Kasumi-1 (cell line): ENCODE measurements at regions not wholly inside any gene's neighbourhood (a gene's known extent, or its start where the extent isn't known, plus 50 kb on each side); places are given as distances from the start of the nearest gene placed in this dataset.
"Not testable (repeated sequence)": the region's sequence is repeated elsewhere in the genome, so short reads cannot be mapped to it uniquely, and the experiment has no call there.

Source experiments
- DNase-seq, 2 experiments: peaks; one replicate each; lab custom pipeline; 2025; lab: John Stamatoyannopoulos, UW

DNA sequence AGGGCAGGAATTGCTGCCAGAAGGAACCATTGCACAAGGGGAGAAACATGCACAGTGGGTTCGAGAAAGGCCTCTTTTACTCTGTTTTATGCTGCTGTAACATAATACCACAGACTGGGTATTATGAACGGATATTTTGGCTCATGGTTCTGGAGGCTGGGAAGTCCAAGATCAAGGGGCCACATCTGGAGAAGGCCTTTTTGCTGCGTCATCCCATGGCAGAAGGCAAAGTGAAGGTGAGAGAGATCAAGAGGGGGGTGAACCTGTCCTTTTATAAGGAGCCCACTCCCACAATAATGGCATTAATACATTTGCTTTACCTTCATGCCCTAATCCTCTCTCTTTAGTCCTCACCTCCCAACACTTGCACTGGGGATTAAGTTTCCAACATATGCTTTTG, 136.9 kb upstream of the ALDH1B1 start:
- no peak for DNase-seq

DNA sequence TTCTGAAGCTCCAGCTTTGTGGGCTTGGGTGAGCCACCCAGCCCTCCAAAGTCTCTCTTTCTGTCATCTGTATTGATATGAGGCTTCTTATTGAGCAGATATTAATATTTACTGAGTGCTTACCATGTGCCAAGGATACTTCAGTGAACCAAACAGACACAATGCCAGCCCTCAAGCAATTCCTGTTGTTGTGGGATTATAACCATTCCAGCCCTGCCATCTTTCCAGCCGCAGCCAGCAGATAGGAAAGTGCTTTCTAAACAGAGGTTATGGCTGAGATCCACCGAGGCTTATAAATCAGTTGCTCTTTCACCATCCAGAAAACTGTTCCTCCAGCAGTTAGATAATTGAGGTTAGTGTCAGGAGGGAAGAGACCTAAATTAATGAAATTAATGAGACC, 137.7 kb upstream of the ALDH1B1 start:
- DNase-seq, result no peak

DNA sequence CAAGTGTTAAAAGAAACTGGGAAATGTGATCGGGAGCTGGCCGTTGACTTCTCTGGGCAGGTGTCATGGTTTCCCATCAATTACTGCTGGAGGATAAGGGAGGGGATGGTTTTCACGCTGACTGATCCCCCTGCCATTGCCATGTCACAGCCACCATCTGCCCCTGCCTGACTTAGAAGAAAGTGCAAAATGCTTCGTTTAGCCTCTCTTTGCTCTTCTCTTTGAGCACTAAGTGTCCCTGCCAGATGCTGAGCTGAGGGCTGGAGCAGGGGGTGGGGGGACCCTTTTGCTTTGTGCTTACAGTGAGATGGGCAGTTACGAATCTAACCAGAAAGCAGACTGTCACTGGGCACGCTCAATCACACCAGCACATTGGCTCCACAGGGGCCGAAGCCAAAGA, 138.4 kb upstream of the ALDH1B1 start:
- no peak for DNase-seq

DNA sequence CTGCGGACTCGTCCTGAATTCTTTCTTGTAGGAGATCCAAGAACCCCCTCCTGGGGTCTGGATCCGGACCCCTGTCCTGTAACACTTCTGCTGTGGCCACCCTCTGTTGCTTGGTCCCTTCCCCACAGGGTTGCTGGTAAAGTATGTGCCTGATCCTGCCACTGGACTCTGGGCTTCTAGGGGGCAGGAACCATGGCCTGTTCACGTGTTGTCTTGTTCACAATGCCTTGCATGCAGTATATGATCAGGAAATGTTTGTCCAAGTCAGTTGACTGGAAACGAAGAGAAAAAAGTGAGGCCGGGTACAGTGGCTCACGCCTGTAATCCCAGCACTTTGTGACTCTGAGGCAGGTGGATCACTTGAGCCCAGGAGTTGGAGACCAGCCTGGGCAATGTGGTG, 139.3 kb upstream of the ALDH1B1 start:
- DNase-seq, result no peak

DNA sequence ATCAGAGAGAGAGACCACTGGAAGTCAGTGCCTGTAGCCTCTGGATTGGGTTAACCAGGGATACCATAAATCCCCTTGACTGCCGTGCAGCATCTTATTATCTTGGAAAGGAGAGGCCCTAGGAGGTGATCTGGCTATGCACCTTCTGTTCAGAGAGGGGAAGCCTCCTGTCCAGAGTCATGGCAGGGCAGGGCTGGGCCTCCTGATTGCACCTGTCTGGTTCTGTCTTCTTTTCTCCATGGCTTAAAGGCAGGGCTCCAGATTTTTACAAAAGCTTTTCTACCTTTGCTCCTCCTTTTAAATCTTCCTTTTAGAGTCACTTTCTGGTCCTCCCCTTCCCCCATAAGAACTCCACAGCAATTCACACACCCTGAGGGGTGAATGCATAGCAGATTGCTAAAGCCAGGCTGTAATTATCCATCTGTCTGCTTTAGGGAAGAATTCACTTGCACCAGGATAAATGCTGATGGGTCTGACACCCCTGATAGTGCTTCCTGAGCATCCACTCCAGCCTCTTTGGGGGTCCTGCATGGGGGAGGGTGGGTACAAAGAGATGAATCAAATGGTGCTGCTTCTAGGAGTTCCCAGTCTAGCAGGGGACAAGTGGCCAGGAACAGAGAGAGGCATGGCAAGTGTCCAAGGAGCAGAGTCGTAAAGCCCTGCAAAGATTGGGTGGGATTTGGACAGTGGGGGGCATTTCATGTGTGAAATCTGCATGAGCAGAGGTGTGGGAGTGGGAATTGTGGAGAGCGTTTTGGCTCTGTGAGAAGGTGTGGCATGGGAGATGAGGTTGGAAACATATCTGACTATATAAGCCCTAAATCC, 141.3 kb upstream of the ALDH1B1 start:
- no peak for DNase-seq

DNA sequence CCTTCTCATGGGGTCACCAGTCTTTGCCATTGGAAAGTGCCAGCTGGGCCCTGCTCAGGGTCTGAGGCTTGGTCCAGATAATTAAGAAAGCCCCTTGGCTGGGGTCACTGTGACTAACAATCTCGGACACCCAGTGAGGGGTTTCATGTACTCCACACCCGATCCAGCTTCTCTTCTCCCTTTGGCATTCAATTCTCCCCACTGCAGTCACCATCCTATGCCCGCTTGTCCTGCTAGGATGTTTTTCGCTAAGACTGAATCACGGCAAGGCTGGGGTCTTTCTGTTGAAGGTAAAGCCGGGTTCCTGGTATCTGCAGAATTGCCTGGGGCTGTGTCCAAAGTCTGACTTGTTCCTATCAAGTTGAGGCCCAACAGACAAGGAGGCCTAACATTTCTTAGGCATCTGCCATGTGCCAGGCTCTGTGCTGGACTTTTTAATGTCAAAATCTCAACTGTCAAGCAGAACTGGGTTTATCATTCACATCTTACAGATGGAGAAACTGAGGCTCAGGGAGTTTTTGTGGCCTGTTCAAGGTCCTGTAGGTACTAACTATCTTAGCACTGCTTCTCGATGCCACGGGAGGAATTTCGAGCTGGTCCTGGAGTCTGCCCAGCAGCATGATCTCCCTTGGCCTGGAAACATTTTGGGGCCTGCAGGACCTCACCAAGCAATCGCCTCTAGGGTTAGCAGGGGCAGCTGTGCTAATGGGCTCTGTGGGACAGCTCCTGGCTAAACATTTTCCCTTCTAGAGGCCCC, 142.0 kb upstream of the ALDH1B1 start:
- DNase-seq, result no peak

DNA sequence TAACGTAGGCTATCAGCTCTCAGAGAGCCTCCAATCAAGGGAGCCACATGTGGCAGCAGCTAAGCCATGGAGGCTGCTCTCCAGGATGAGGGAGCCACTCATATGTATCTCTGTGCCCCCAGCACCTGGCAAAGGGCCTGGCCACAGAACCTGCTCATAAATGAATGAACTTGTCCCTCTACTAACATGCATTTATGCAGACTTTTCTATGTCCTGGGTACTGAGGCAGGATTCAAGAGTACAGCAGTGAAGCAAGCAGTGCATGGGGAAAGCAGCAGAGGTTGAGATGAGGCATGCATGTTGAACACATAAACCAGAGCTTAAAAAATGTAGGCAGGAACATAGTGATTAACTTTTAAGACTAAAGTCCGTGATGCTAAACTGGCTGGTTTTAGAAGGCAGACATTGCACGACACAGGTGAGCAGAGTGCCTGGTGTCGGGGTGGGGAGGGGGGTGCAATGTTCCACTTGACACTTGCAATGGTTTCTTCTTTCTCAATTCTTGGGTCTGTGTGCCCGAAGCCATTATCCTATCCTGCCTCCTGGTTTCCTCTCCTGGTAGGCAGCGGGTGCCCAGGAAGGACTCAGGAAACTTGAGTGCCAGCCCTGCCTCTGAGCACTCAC, 142.8 kb upstream of the ALDH1B1 start:
- no peak for DNase-seq

DNA sequence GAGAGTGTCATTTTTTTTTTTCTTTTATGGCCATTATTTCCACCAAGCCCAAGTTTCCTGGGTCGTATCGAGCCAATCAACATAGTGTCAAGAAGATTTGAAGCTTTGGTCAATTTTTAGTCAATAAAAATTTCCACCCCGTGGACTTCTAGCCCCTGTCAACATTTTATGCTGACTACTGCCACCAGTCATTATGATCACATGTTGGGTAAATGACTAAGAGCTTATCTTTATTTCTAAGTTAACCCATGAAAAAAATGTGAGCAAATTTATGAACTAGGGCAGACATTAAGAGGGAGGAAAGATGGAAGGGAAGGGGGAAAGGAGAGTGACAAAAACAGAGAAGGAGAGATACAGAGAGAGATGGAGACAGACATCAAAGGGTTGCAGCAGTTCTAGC, 143.5 kb upstream of the ALDH1B1 start:
- DNase-seq, result no peak

DNA sequence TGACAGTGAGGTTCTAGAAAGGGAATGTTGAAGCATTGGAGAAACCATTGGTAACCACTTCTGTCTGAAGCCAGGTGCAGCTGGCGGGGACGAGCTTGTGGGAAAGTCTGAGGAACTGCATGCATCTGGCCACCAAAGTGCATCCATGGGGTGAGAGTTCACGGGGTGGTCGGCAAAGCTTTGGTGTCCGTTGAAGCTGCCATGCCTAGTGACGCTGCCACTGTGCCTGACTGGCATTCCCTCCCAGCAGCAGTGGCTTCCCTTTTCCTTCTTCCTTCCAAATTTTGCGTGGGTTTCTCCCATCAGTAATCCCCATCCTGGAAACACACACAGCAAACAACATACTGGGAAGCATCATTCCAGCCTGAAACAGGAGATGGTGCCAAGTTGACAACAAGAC, 145.7 kb upstream of the ALDH1B1 start:
- no peak for DNase-seq

DNA sequence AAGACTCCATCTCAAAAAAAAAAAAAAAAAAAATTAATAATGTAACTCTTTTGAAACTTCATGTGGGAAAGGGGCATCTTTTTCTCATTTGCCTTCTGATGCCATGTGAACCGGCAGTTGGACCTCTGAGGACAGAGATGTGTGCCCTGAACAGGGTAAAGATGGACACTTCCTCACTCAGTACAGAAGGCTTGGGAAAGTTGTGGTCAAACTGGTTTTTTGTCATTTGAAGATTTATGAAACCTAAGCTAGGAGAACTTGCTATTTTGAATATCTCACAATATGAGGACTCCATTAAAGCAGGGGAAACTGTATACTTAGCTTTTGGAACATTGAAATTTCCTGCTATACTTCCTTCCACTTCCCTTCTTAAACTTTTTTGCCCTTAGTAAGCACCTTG, 147.5 kb upstream of the ALDH1B1 start:
- DNase-seq, result no peak

DNA sequence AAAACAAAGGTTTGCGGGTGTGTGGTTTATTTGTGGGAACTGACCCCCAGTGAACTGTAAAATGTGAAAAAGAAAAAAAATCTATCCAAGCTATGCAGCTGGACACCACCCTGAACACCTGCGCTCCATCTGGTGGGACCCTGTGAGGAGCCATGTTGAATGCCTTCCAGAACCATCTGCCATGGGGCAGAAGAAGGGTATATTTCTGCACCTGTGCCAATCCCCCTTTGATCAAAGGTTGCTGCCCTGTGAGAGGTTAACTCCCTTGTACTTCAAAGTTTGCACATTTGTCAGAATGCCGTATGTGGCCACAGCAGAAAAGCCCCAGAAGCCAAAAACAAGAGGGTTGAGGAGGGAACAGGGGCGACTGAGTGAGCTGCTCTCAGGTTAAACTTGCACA, 148.5 kb upstream of the ALDH1B1 start:
- no peak for DNase-seq

DNA sequence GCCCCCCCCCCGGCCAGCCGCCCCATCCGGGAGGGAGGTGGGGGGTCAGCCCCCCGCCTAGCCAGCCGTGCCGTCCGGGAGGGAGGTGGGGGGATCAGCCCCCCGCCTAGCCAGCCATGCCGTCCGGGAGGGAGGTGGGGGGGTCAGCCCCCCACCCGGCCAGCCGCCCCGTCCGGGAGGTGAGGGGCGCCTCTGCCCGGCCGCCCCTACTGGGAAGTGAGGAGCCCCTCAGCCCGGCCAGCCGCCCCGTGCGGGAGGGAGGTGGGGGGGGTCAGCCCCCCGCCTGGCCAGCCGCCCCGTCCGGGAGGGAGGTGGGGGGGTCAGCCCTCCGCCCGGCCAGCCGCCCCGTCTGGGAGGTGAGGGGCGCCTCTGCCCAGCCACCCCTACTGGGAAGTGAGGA, 150.4 kb upstream of the ALDH1B1 start:
- not testable (repeated sequence) for DNase-seq

DNA sequence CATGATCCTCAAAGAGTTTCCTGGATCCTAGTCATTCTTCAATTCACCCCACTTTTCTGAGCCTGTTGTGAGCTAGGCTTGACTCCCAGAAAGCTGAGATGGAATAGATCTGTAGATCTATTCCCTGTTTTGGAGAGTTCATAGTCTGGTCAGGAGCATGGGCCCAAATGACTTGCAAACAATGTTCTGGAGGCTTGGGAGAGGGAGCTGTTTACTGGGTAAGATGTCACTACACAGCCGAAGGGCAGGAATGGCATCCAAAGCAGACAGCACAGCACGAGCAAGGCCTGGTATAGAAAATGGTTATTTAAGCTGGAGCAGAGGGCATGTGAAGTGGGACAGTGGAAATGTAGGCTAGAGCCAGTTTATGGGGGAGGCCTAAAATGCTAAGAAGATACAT, 152.5 kb upstream of the ALDH1B1 start:
- DNase-seq, result no peak

DNA sequence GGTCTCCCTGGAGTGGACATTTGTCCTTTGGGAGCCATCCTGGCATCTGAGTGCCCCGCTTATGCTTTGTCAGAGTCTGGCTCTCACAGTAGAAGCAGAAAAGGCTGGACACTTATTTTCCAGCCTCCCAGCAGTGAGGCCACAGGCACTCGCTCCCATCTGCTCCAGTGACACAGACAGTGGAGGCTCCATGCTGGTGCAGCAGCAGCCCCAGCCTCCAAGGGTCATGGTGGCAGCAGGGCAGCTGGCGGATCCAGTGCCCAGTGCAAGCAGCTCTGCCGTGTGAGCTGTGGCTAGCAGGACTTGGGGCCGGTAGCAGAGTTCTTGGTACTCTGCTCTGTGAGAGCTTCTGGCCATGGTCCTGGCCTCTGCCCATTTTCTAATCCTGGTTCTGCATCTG, 157.3 kb upstream of the ALDH1B1 start:
- no peak for DNase-seq

DNA sequence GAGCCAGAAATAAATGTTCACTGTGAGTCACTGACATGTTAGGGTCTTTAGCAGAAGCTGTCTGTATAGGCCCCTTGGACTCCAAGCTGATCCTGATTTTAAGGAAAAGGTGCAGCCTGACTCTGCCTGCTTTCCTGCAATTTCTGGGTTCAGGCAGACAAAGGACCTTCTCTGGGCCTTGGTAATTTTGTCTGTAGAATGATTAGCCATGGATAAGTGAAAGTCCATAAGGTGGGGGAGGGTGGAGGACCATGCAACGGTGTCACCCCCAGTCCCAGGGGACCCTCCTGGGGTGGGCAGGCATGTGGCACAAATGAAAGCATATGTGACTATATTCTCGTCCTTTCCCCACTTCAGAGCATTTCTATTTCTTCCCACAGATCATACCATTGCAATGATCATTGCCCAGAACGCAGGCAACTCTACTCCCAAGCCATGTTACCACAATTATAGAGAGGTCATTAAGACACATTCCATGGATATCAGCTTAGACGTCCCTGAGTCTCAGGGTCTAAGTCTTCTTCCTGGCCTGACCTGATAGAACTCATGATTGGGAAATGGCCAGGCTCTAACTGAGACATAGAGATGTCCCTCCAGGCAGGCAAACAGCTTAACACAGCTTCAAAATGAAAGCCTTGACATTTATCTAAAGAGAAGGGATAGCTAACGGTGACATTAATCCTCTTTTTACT, 157.9 kb upstream of the ALDH1B1 start:
- DNase-seq, result no peak

DNA sequence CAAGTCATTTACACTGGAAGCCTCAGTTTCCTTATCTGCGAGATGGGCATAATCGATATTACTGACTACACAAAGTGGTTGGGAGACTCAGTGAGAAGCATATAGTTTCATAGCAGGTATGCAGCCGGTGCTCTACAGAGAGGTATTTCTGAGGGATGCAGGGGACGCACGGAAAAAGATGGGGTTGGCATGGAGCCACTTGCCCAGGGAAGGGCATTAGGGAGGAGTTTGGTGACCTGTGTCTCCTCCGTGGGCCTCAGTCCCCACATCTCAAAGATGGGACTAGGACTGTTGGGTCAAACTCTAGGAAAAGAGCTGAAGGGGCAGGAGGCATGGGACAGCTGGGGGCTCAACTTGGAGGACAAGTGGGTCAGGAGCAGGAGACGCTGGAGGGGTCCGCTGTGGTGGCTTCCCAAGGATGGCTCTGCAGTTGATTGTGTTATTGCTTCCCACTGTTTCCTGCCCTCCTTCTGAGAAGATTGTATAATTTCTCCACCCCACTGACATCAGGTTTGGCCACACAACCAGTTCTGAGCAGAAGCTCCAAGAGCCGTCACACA, 158.6 kb upstream of the ALDH1B1 start:
- DNase-seq, result no peak

DNA sequence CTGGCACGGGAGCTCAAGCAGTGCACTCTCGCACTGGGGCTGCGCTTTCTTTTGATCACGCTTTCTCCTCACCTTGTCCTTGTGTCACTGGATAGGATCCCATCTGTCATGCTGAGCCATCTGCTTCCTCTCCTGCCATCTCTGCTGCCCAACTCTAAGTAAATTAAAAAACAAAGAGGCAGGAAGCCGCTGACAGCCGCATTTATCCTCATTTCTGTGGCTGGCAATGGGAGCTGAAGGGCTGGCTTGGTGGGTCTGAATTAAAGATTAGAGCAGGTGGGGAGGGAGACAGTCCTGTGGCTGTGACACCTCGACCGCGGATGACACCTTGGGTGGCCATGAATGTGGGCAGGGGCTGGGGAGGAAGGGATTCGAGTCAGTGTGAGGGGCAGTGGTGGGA, 159.2 kb upstream of the ALDH1B1 start:
- DNase-seq, result no peak

DNA sequence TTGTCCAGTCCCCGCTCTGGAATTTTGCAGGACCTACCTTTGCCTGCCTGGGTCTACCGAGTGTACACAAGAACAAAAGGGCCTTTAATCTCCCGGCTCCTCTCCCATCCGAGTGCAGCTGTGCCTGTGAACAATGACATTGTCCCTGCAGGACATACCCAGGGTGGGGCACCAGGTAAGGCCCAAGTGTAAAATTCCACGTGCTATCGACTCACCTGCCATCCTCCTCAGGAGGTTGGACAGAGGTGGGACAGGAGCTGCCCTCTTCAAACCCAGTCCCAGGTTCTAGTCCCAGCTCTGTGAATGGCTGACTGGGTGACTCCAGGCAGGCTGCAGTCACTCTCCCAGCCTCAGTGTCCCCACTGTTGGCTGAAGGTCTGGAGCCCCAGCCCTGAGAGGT, 159.6 kb upstream of the ALDH1B1 start:
- no peak for DNase-seq

DNA sequence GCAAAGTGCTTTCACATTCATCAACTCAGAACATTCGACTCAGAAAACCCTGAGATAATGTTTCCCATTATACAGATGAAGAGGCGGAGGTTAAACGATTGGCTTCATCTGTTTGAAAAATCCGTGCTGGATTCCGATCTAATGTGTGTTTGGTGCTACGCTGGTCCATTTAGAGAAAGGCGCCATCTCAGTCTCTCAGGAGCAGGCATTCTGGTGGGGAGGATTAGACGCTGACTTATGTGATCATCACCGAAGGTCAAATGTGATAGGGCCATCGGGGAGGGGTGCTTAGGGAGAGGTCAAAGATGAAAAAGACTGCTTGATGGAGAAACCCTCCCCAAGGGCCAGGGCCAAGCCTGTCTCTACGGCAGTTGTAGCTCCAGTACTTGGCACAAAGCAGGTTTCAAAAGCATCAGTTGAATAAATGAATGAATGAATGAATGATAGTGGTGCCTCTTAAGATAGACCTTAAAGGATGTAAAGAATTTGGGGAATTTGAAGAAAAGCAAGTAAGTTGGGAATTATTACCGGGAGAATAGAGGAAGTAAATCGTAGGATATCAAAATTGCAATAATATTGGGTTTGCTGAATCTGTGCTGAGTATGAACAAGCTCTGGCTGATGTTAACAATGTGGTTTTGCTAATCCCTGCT, 160.6 kb upstream of the SHB start:
- no peak for DNase-seq

DNA sequence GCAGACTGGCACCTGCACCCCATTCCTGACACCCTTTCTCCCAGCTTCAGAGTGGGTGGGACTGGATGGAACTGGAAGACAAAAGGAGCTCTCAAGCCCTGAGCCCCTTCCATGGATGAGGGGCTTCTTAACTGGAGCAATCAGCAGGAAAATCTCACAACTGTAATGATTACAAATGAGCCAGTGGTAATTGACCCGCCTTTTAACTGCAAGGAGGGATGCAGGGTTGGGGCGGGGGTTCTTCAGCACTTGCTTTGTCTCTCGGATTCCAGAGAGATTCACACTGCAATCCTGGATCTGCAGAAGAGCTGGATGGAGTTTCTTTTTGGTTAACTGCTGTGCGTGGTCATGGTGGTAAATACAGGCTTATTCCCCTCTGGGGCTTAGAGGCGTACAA, 160.1 kb upstream of the SHB start:
- no peak for DNase-seq

DNA sequence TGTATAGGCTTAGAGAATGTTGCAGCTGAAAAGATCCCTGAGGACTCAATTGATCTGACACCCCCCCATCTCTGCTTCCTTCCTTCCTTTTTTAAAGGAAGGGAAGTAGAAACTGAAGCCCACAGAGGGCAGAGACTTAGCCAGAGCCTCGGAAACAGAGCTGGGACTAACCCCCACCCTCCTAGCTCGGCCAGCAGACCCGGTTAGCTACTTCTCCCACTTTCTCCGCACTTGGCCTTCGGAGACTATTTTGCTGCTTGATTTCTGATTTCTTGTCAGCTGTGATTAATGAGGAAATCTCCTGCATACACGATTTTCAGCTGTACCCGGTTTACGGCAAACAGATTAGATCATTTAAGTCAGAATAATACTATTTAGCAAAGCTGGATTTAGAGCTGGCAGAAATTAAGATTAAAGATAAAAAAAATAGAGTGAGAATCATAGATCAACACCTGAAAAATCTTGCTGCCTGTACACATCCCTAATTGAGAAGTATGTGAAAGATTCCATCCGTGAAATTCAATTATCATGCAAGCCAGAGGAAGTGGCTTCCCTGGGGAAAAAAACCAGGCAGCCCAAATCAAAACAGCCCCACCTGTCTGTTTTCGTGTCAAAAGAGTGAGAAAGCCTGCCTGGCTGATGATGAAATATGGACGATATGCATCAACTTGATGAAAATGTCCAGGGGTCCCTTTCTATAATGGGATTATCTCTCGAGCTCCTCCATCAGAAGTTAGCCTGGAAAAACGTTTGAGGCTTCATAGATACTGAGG, 159.5 kb upstream of the SHB start:
- DNase-seq, result no peak
